ENCODE measurements at regions not wholly inside any gene's neighbourhood (a gene's known extent, or its start where the extent isn't known, plus 50 kb on each side); places are given as distances from the start of the nearest gene placed in this dataset.
"Not testable (repeated sequence)": the region's sequence is repeated elsewhere in the genome, so short reads cannot be mapped to it uniquely, and the experiment has no call there.

DNA sequence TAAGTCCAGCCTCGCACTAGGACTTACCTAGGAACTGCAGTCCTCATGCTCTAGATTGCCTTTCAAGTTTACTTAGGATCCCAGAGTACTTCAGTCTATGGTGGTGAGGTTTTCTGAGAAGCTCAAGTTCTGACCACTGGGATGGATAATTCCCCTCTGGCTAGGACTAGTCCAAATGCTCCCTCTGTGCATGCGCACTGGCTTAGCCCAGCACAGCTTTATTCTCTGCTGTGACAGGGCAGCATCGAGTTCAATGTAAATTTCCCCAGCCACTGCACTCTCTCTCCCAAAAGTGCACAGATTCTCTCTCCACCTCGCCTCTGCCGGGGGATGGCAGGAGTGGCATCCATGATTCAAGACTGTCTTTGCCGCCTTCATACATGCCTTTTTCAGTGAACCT is 241.6 kb downstream of the ZNF326 start:
- 84 to 94% (median 92%) methylated on average over 6 of the region's 6 CpGs for WGBS, 3 donors
- Histone ChIP-seq H3K4me1 (ENCODE audit: insufficient read depth) (no peaks in the 10 kb centered on the region), H3K27ac (no peak overlapping the region), H3K9me3 (no peaks in the 10 kb centered on the region), H3K4me3 (no peak overlapping the region), H3K36me3 (no peaks in the 10 kb centered on the region), H3K27me3 (no peaks in the 10 kb centered on the region)
- DNase-seq: no peak
- intact Hi-C loops (cut with DNase I): no loop called here
- TF ChIP-seq EP300 (IDR thresholded peaks at IDR 0.05) (no peak), POLR2A (IDR thresholded peaks at IDR 0.05) (no peak)
- TF ChIP-seq, protein P1, sequence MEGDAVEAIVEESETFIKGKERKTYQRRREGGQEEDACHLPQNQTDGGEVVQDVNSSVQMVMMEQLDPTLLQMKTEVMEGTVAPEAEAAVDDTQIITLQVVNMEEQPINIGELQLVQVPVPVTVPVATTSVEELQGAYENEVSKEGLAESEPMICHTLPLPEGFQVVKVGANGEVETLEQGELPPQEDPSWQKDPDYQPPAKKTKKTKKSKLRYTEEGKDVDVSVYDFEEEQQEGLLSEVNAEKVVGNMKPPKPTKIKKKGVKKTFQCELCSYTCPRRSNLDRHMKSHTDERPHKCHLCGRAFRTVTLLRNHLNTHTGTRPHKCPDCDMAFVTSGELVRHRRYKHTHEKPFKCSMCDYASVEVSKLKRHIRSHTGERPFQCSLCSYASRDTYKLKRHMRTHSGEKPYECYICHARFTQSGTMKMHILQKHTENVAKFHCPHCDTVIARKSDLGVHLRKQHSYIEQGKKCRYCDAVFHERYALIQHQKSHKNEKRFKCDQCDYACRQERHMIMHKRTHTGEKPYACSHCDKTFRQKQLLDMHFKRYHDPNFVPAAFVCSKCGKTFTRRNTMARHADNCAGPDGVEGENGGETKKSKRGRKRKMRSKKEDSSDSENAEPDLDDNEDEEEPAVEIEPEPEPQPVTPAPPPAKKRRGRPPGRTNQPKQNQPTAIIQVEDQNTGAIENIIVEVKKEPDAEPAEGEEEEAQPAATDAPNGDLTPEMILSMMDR (IDR thresholded peaks at IDR 0.05): no peak

DNA sequence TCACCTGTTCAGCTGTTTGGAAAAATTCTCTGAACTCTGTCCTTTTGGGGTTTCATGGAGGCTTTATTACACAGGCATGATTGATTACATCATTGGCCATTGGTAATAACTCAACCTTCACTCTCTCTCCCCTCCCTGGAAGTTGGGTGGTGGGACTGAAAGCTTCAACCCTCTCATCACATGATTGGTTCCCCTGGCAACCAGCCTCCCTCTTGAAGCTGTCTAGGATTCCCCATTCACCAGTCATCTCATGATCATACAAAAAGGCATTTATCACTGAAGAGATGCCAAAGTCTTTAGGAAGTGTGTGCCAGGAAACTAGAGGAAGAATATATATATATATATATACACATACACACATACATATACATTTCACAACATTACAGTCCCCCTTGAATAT is 228.5 kb downstream of the ZNF326 start:
- Histone ChIP-seq H3K36me3 (no peaks in the 10 kb centered on the region), H3K4me3 (no peak overlapping the region), H3K27ac (no peak overlapping the region), H3K4me1 (ENCODE audit: insufficient read depth) (no peaks in the 10 kb centered on the region), H3K27me3 (no peaks in the 10 kb centered on the region), H3K9me3 (no peaks in the 10 kb centered on the region)
- no peak for DNase-seq
- TF ChIP-seq EP300 (IDR thresholded peaks at IDR 0.05) (no peak), POLR2A (IDR thresholded peaks at IDR 0.05) (no peak)
- TF ChIP-seq, protein P1 (IDR thresholded peaks at IDR 0.05): no peak
- intact Hi-C loops (cut with DNase I): loop anchor here in 1 of 4 donors (5.0 kb wide), 1 partner anchor 109 kb away; no protein-coding TSS in a partner anchor

DNA sequence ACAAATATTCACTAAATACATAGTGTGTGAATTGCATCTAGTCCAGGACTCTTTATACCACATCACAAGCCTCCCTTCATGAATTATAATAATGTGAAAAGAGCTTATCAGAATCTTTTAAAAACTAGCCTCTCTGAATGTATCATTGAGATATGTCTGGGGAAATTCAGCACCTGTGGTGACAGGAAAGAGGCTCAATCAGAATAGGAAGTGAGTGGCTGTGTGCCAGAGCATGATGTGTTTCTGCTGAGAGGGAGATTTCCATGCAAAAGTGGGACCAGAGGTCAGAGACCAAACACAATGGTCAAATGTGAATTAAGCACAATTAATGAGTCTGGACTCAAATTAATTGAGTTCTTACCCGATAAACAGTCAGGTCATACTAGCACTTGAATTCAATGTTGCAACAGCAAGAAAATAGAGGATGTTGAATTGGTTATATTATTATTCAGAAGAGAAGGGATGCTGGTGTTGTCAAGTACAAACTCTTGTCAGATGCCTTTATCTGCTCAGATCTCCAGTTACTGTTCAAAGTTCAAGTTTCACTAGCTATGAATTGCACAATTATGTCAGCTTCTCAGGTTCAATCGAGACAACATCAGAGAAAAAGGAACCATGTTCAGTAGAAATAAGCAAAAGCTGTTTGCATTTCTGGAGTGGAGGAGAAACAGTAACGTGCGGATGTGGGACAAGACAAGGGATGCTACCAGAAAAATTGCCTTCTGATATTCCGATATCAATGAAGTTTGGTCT is 226.2 kb downstream of the ZNF326 start:
- Histone ChIP-seq H3K9me3 (no peaks in the 10 kb centered on the region), H3K27ac (no peak overlapping the region), H3K36me3 (no peaks in the 10 kb centered on the region), H3K27me3 (no peaks in the 10 kb centered on the region), H3K4me1 (ENCODE audit: insufficient read depth) (no peaks in the 10 kb centered on the region), H3K4me3 (no peak overlapping the region)
- WGBS, 3 donors: 77 to 82% (median 80%) methylated on average over 5 of the region's 5 CpGs
- no peak for DNase-seq
- TF ChIP-seq POLR2A (IDR thresholded peaks at IDR 0.05) (no peak), EP300 (IDR thresholded peaks at IDR 0.05) (no peak)
- TF ChIP-seq, protein P1 (IDR thresholded peaks at IDR 0.05): no peak
- intact Hi-C loops (cut with DNase I): loop anchor here in 1 of 4 donors (5.0 kb wide), 1 partner anchor 111 kb away; no protein-coding TSS in a partner anchor

DNA sequence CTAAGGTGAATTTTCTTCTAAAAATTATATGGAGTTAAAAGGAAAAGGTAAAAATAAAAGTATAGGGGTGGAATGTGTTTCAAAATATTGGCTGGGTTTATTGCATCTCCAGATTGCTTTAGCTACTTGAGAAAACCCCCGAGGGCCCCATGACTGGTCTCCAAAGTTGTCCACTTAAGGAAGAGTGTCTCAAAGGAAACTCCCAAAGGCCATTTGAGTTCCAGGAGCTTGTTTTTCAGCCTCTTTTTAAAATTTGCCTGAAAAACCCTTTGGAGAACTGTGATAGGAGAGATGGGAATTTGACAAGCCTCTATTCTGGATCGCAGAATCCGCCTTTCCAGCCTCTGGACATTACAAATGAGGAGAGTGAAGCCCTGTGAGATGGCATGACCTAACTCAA is 225.6 kb downstream of the ZNF326 start:
- no peak overlapping the region for H3K27ac ChIP-seq
- no peaks in the 10 kb centered on the region for H3K9me3 ChIP-seq
- H3K4me3 ChIP-seq: no peak overlapping the region
- H3K36me3 ChIP-seq: no peaks in the 10 kb centered on the region
- H3K4me1 ChIP-seq (ENCODE audit: insufficient read depth): no peaks in the 10 kb centered on the region
- 73 to 76% (median 74%) methylated on average over 3 of the region's 3 CpGs for WGBS, 3 donors
- TF ChIP-seq EP300 (IDR thresholded peaks at IDR 0.05): no peak
- TF ChIP-seq, protein P1 (IDR thresholded peaks at IDR 0.05): no peak
- no peak for TF ChIP-seq POLR2A (IDR thresholded peaks at IDR 0.05)
- no peaks in the 10 kb centered on the region for H3K27me3 ChIP-seq
- DNase-seq: no peak
- intact Hi-C loops (cut with DNase I): loop anchor here in 1 of 4 donors (5.0 kb wide), 1 partner anchor 112 kb away; no protein-coding TSS in a partner anchor

DNA sequence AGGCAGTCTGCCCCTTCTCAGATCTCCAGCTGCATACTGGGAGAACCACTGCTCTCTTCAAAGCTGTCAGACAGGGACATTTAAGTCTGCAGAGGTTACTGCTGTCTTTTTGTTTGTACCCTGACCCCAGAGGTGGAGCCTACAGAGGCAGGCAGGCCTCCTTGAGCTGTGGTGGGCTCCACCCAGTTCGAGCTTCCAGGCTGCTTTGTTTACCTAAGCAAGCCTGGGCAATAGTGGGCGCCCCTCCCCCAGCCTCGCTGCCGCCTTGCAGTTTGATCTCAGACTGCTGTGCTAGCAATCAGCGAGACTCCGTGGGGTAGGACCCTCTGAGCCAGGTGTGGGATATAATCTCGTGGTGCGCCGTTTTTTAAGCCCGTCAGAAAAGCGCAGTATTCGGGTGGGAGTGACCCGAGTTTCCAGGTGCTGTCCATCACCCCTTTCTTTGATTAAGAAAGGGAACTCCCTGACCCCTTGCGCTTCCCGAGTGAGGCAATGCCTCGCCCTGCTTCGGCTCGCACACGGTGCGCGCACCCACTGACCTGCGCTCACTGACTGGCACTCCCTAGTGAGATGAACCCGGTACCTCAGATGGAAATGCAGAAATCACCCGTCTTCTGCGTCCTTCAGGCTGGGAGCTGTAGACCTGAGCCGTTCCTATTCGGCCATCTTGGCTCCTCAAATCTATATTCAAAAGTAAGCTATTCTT is 224.4 kb downstream of the ZNF326 start:
- H3K27me3 ChIP-seq; H3K27ac ChIP-seq; H3K4me1 ChIP-seq (ENCODE audit: insufficient read depth); intact Hi-C loops (cut with DNase I); DNase-seq; H3K4me3 ChIP-seq; H3K9me3 ChIP-seq; H3K36me3 ChIP-seq: not testable (repeated sequence)
- 75 to 77% (median 77%) methylated on average over 25 to 27 of the region's 27 CpGs for WGBS, 3 donors

Data from ovary (tissue), 7 donors.